ENCODE measurements at regions not wholly inside any gene's neighbourhood (a gene's known extent, or its start where the extent isn't known, plus 50 kb on each side); places are given as distances from the start of the nearest gene placed in this dataset.
"Not testable (repeated sequence)": the region's sequence is repeated elsewhere in the genome, so short reads cannot be mapped to it uniquely, and the experiment has no call there.

- no peak for TF ChIP-seq CTCF (IDR thresholded peaks at IDR 0.05; ENCODE audit: poor library complexity)
- no peak for TF ChIP-seq EZH2phosphoT487 (IDR thresholded peaks at IDR 0.05; ENCODE audit: low read depth, severe bottlenecking, unreplicated experiment)
- no peak for TF ChIP-seq EZH2 (IDR thresholded peaks at IDR 0.05; ENCODE audit: borderline replicate concordance)
- no peaks in the 10 kb centered on the region for H3K4me1 ChIP-seq (ENCODE audit: insufficient read depth)
Observed at GRCh38 chr10:8844141-8844540, 789.7 kb downstream of the GATA3 start.

GRCh38 chr10:8852546-8852945 lies 798.1 kb downstream of the GATA3 start:
- no peaks in the 10 kb centered on the region for H3K4me1 ChIP-seq (ENCODE audit: insufficient read depth)
- H4K20me1 ChIP-seq (ENCODE audit: insufficient read depth, poor library complexity, severe bottlenecking), result no peaks in the 10 kb centered on the region
- 60% methylated on average over 3 of the region's 3 CpGs for WGBS (ENCODE audit: low lambda C conversion rate, missing lambda C conversion rate)
- no peaks in the 10 kb centered on the region for H3K79me2 ChIP-seq
- H3K9me3 ChIP-seq (ENCODE audit: low read depth), result no peaks in the 10 kb centered on the region
- H2AFZ ChIP-seq, result no peak overlapping the region
- no peaks in the 10 kb centered on the region for H3K36me3 ChIP-seq (replicated peaks; ENCODE audit: insufficient read depth, low read depth)
- DNase-seq (ENCODE audit: low spot score), result no peak
- no peaks in the 10 kb centered on the region for H3K27me3 ChIP-seq
- H3K27ac ChIP-seq, result no peak overlapping the region
- H3K4me3 ChIP-seq, result no peak overlapping the region
- no peak for TF ChIP-seq EZH2phosphoT487 (IDR thresholded peaks at IDR 0.05; ENCODE audit: low read depth, severe bottlenecking, unreplicated experiment)
- no peak for TF ChIP-seq EZH2 (IDR thresholded peaks at IDR 0.05; ENCODE audit: borderline replicate concordance)
- TF ChIP-seq CTCF (IDR thresholded peaks at IDR 0.05; ENCODE audit: poor library complexity), result no peak
- no peaks in the 10 kb centered on the region for H3K9me2 ChIP-seq (replicated peaks; ENCODE audit: insufficient read depth)
- no peak overlapping the region for H3K4me2 ChIP-seq

More at GRCh38 chr10:8844141-8844540, 789.7 kb downstream of the GATA3 start:
- Histone ChIP-seq H3K27ac (no peak overlapping the region), H3K79me2 (no peaks in the 10 kb centered on the region), H2AFZ (no peak overlapping the region), H4K20me1 (ENCODE audit: insufficient read depth, poor library complexity, severe bottlenecking) (no peaks in the 10 kb centered on the region), H3K27me3 (no peaks in the 10 kb centered on the region), H3K4me2 (no peak overlapping the region), H3K4me3 (no peak overlapping the region), H3K36me3 (replicated peaks; ENCODE audit: insufficient read depth, low read depth) (no peaks in the 10 kb centered on the region), H3K9me2 (replicated peaks; ENCODE audit: insufficient read depth) (no peaks in the 10 kb centered on the region), H3K9me3 (ENCODE audit: low read depth) (no peaks in the 10 kb centered on the region)
- no peak for DNase-seq (ENCODE audit: low spot score)

GRCh38 chr10:8853048-8853447 lies 798.6 kb downstream of the GATA3 start:
- no peak overlapping the region for H3K27ac ChIP-seq
- no peaks in the 10 kb centered on the region for H3K79me2 ChIP-seq
- TF ChIP-seq CTCF (IDR thresholded peaks at IDR 0.05; ENCODE audit: poor library complexity), result no peak
- no peak for TF ChIP-seq EZH2phosphoT487 (IDR thresholded peaks at IDR 0.05; ENCODE audit: low read depth, severe bottlenecking, unreplicated experiment)
- no peak for TF ChIP-seq EZH2 (IDR thresholded peaks at IDR 0.05; ENCODE audit: borderline replicate concordance)
- no peaks in the 10 kb centered on the region for H3K4me1 ChIP-seq (ENCODE audit: insufficient read depth)
- DNase-seq (ENCODE audit: low spot score), result no peak
- H3K4me3 ChIP-seq, result no peak overlapping the region
- no peaks in the 10 kb centered on the region for H3K9me3 ChIP-seq (ENCODE audit: low read depth)
- H3K27me3 ChIP-seq, result no peaks in the 10 kb centered on the region
- H3K4me2 ChIP-seq, result no peak overlapping the region
- WGBS (ENCODE audit: low lambda C conversion rate, missing lambda C conversion rate), result 91% methylated on average over 7 of the region's 7 CpGs
- no peak overlapping the region for H2AFZ ChIP-seq
- H3K9me2 ChIP-seq (replicated peaks; ENCODE audit: insufficient read depth), result no peaks in the 10 kb centered on the region
- no peaks in the 10 kb centered on the region for H3K36me3 ChIP-seq (replicated peaks; ENCODE audit: insufficient read depth, low read depth)
- H4K20me1 ChIP-seq (ENCODE audit: insufficient read depth, poor library complexity, severe bottlenecking), result no peaks in the 10 kb centered on the region

GRCh38 chr10:8868924-8869323 lies 814.4 kb downstream of the GATA3 start:
- H3K9me3 ChIP-seq (ENCODE audit: low read depth); H3K9me2 ChIP-seq (replicated peaks; ENCODE audit: insufficient read depth); H2AFZ ChIP-seq; H3K4me2 ChIP-seq; H3K4me3 ChIP-seq; H3K27ac ChIP-seq; H3K4me1 ChIP-seq (ENCODE audit: insufficient read depth); H3K36me3 ChIP-seq (replicated peaks; ENCODE audit: insufficient read depth, low read depth); H3K27me3 ChIP-seq; DNase-seq (ENCODE audit: low spot score); H3K79me2 ChIP-seq; H4K20me1 ChIP-seq (ENCODE audit: insufficient read depth, poor library complexity, severe bottlenecking): not testable (repeated sequence)
- WGBS (ENCODE audit: low lambda C conversion rate, missing lambda C conversion rate), result no CpG with 5 or more reads among the region's 29 CpGs
